ENCODE measurements at regions not wholly inside any gene's neighbourhood (a gene's known extent, or its start where the extent isn't known, plus 50 kb on each side); places are given as distances from the start of the nearest gene placed in this dataset.
"Not testable (repeated sequence)": the region's sequence is repeated elsewhere in the genome, so short reads cannot be mapped to it uniquely, and the experiment has no call there.

GRCh38 chr3:124643453-124643852 lies 86.8 kb upstream of the UMPS start:
- Histone ChIP-seq H3K4me3 (ENCODE audit: low read length) (no peak overlapping the region), H3K4me1 (ENCODE audit: insufficient read depth, low read length) (peaks cover 9% of the 10 kb centered on the region), H3K36me3 (ENCODE audit: insufficient read depth, low read length) (no peaks in the 10 kb centered on the region), H3K27ac (ENCODE audit: low read depth, low read length) (no peak overlapping the region), H3K9ac (ENCODE audit: low read depth, low read length) (no peak overlapping the region), H3K9me3 (ENCODE audit: insufficient read depth, low read depth, low read length) (no peaks in the 10 kb centered on the region), H3K27me3 (ENCODE audit: insufficient read depth, low read length) (no peaks in the 10 kb centered on the region)
- 97% methylated on average over 6 of the region's 6 CpGs for WGBS

GRCh38 chr3:124646186-124646585 lies 84.1 kb upstream of the UMPS start:
- H3K9ac ChIP-seq (ENCODE audit: low read depth, low read length); H3K36me3 ChIP-seq (ENCODE audit: insufficient read depth, low read length); H3K27me3 ChIP-seq (ENCODE audit: insufficient read depth, low read length); H3K4me1 ChIP-seq (ENCODE audit: insufficient read depth, low read length); H3K9me3 ChIP-seq (ENCODE audit: insufficient read depth, low read depth, low read length); H3K27ac ChIP-seq (ENCODE audit: low read depth, low read length); H3K4me3 ChIP-seq (ENCODE audit: low read length): not testable (repeated sequence)
- whole genome bisulfite sequencing, result 93% methylated on average over 3 of the region's 4 CpGs

- Histone ChIP-seq H3K27ac (ENCODE audit: low read depth, low read length) (no peak overlapping the region), H3K9me3 (ENCODE audit: insufficient read depth, low read depth, low read length) (no peaks in the 10 kb centered on the region), H3K9ac (ENCODE audit: low read depth, low read length) (no peak overlapping the region), H3K27me3 (ENCODE audit: insufficient read depth, low read length) (no peaks in the 10 kb centered on the region), H3K4me3 (ENCODE audit: low read length) (no peak overlapping the region), H3K36me3 (ENCODE audit: insufficient read depth, low read length) (no peaks in the 10 kb centered on the region), H3K4me1 (ENCODE audit: insufficient read depth, low read length) (no peaks in the 10 kb centered on the region; the same call in 1 of the 2 replicates)
- WGBS, result 93% methylated on average over 2 of the region's 2 CpGs
Measured at GRCh38 chr3:124648551-124648950, 81.7 kb upstream of the UMPS start.

GRCh38 chr3:124650798-124651197 lies 79.5 kb upstream of the UMPS start:
- Histone ChIP-seq H3K4me1 (ENCODE audit: insufficient read depth, low read length) (no peaks in the 10 kb centered on the region; the same call in 1 of the 2 replicates), H3K9me3 (ENCODE audit: insufficient read depth, low read depth, low read length) (no peaks in the 10 kb centered on the region), H3K27me3 (ENCODE audit: insufficient read depth, low read length) (no peaks in the 10 kb centered on the region), H3K36me3 (ENCODE audit: insufficient read depth, low read length) (no peaks in the 10 kb centered on the region), H3K27ac (ENCODE audit: low read depth, low read length) (peak overlapping the region; percentile 30; the same call in 1 of the 2 replicates), H3K9ac (ENCODE audit: low read depth, low read length) (no peak overlapping the region), H3K4me3 (ENCODE audit: low read length) (no peak overlapping the region)
- WGBS, result 67% methylated on average over 4 of the region's 4 CpGs

- not testable (repeated sequence) for H3K9ac ChIP-seq (ENCODE audit: low read depth, low read length); H3K27me3 ChIP-seq (ENCODE audit: insufficient read depth, low read length); H3K36me3 ChIP-seq (ENCODE audit: insufficient read depth, low read length); H3K9me3 ChIP-seq (ENCODE audit: insufficient read depth, low read depth, low read length); H3K4me3 ChIP-seq (ENCODE audit: low read length); H3K27ac ChIP-seq (ENCODE audit: low read depth, low read length); H3K4me1 ChIP-seq (ENCODE audit: insufficient read depth, low read length)
- 86% methylated on average over 1 of the region's 1 CpG for WGBS
Measured at GRCh38 chr3:124651416-124651815, 78.8 kb upstream of the UMPS start.

GRCh38 chr3:124652009-124652408 lies 78.2 kb upstream of the UMPS start:
- Histone ChIP-seq H3K9me3 (ENCODE audit: insufficient read depth, low read depth, low read length) (no peaks in the 10 kb centered on the region), H3K9ac (ENCODE audit: low read depth, low read length) (no peak overlapping the region), H3K4me1 (ENCODE audit: insufficient read depth, low read length) (no peaks in the 10 kb centered on the region; the same call in 1 of the 2 replicates), H3K36me3 (ENCODE audit: insufficient read depth, low read length) (no peaks in the 10 kb centered on the region), H3K27me3 (ENCODE audit: insufficient read depth, low read length) (no peaks in the 10 kb centered on the region), H3K27ac (ENCODE audit: low read depth, low read length) (no peak overlapping the region), H3K4me3 (ENCODE audit: low read length) (no peak overlapping the region)

GRCh38 chr3:124653071-124653796 lies 77.0 kb upstream of the UMPS start:
- WGBS, result 92% methylated on average over 3 of the region's 3 CpGs
- Histone ChIP-seq H3K36me3 (ENCODE audit: insufficient read depth, low read length) (no peaks in the 10 kb centered on the region), H3K4me1 (ENCODE audit: insufficient read depth, low read length) (no peaks in the 10 kb centered on the region; the same call in 1 of the 2 replicates), H3K4me3 (ENCODE audit: low read length) (no peak overlapping the region), H3K27me3 (ENCODE audit: insufficient read depth, low read length) (no peaks in the 10 kb centered on the region), H3K9me3 (ENCODE audit: insufficient read depth, low read depth, low read length) (no peaks in the 10 kb centered on the region), H3K9ac (ENCODE audit: low read depth, low read length) (no peak overlapping the region), H3K27ac (ENCODE audit: low read depth, low read length) (no peak overlapping the region)

- H3K4me3 ChIP-seq (ENCODE audit: low read length), result no peak overlapping the region
- H3K4me1 ChIP-seq (ENCODE audit: insufficient read depth, low read length), result no peaks in the 10 kb centered on the region; the same call in 1 of the 2 replicates
- H3K9ac ChIP-seq (ENCODE audit: low read depth, low read length), result no peak overlapping the region
- no peak overlapping the region for H3K27ac ChIP-seq (ENCODE audit: low read depth, low read length)
- H3K27me3 ChIP-seq (ENCODE audit: insufficient read depth, low read length), result no peaks in the 10 kb centered on the region
- H3K36me3 ChIP-seq (ENCODE audit: insufficient read depth, low read length), result no peaks in the 10 kb centered on the region
- H3K9me3 ChIP-seq (ENCODE audit: insufficient read depth, low read depth, low read length), result no peaks in the 10 kb centered on the region
- 87% methylated on average over 4 of the region's 4 CpGs for WGBS
Measured at GRCh38 chr3:124653797-124654469, 76.3 kb upstream of the UMPS start.

- no peak overlapping the region for H3K27ac ChIP-seq (ENCODE audit: low read depth, low read length)
- H3K4me3 ChIP-seq (ENCODE audit: low read length), result no peak overlapping the region
- H3K4me1 ChIP-seq (ENCODE audit: insufficient read depth, low read length), result no peaks in the 10 kb centered on the region; the same call in 1 of the 2 replicates
- H3K9ac ChIP-seq (ENCODE audit: low read depth, low read length), result no peak overlapping the region
- H3K27me3 ChIP-seq (ENCODE audit: insufficient read depth, low read length), result no peaks in the 10 kb centered on the region
- H3K9me3 ChIP-seq (ENCODE audit: insufficient read depth, low read depth, low read length), result no peaks in the 10 kb centered on the region
- H3K36me3 ChIP-seq (ENCODE audit: insufficient read depth, low read length), result no peaks in the 10 kb centered on the region
Measured at GRCh38 chr3:124654470-124654845, 75.8 kb upstream of the UMPS start.

GRCh38 chr3:124656531-124656930 lies 73.7 kb upstream of the UMPS start:
- 93% methylated on average over 3 of the region's 7 CpGs for WGBS
- H3K27ac ChIP-seq (ENCODE audit: low read depth, low read length), result no peak overlapping the region
- no peaks in the 10 kb centered on the region for H3K9me3 ChIP-seq (ENCODE audit: insufficient read depth, low read depth, low read length)
- no peaks in the 10 kb centered on the region; the same call in 1 of the 2 replicates for H3K36me3 ChIP-seq (ENCODE audit: insufficient read depth, low read length)
- no peak overlapping the region for H3K4me3 ChIP-seq (ENCODE audit: low read length)
- H3K4me1 ChIP-seq (ENCODE audit: insufficient read depth, low read length), result no peaks in the 10 kb centered on the region
- H3K27me3 ChIP-seq (ENCODE audit: insufficient read depth, low read length), result no peaks in the 10 kb centered on the region
- H3K9ac ChIP-seq (ENCODE audit: low read depth, low read length), result no peak overlapping the region

- no peaks in the 10 kb centered on the region for H3K4me1 ChIP-seq (ENCODE audit: insufficient read depth, low read length)
- H3K27ac ChIP-seq (ENCODE audit: low read depth, low read length), result no peak overlapping the region
- no peaks in the 10 kb centered on the region; the same call in 1 of the 2 replicates for H3K36me3 ChIP-seq (ENCODE audit: insufficient read depth, low read length)
- H3K9me3 ChIP-seq (ENCODE audit: insufficient read depth, low read depth, low read length), result no peaks in the 10 kb centered on the region
- H3K27me3 ChIP-seq (ENCODE audit: insufficient read depth, low read length), result no peaks in the 10 kb centered on the region
- H3K4me3 ChIP-seq (ENCODE audit: low read length), result no peak overlapping the region
- WGBS, result 92% methylated on average over 4 of the region's 4 CpGs
- no peak overlapping the region for H3K9ac ChIP-seq (ENCODE audit: low read depth, low read length)
Measured at GRCh38 chr3:124657138-124657537, 73.1 kb upstream of the UMPS start.
